Esophagus (tissue), 2 donors: ENCODE measurements at regions not wholly inside any gene's neighbourhood (a gene's known extent, or its start where the extent isn't known, plus 50 kb on each side); places are given as distances from the start of the nearest gene placed in this dataset.

Experiments used
- H3K27ac ChIP-seq, 2 donors: one replicate each; pipeline ENCODE4 v1.5.1; 2013; ENCODE audit warnings: low read depth in 2 of 2, mild to moderate bottlenecking in 2 of 2, inconsistent platforms in 1 of 2, low read length in 1 of 2, moderate library complexity in 1 of 2
- H3K27me3 ChIP-seq, 2 donors: one replicate each; pipeline ENCODE4 v1.6.1; 2013; ENCODE audit warnings: low read length in 2 of 2, control low read depth in 1 of 2, mild to moderate bottlenecking in 1 of 2; ENCODE audit not compliant: insufficient read depth in 2 of 2, control insufficient read depth in 1 of 2
- H3K36me3 ChIP-seq, 2 donors: one replicate each; pipeline ENCODE4 v1.6.1; 2013; ENCODE audit warnings: low read length in 1 of 2; ENCODE audit not compliant: control insufficient read depth in 2 of 2, insufficient read depth in 2 of 2
- H3K4me1 ChIP-seq, 2 donors: one replicate each; pipeline ENCODE4 v1.6.1; 2013; ENCODE audit warnings: low read length in 1 of 2; ENCODE audit not compliant: control insufficient read depth in 2 of 2, insufficient read depth in 2 of 2
- H3K4me3 ChIP-seq, 2 donors: one replicate each; pipeline ENCODE4 v1.5.1; 2013; ENCODE audit warnings: low read length in 2 of 2, mild to moderate bottlenecking in 2 of 2, low read depth in 1 of 2, moderate library complexity in 1 of 2
- H3K9me3 ChIP-seq, 2 donors: one replicate each; pipeline ENCODE4 v1.6.1; 2013; ENCODE audit warnings: mild to moderate bottlenecking in 2 of 2, low read depth in 1 of 2, low read length in 1 of 2, moderate library complexity in 1 of 2; ENCODE audit not compliant: control insufficient read depth in 2 of 2, insufficient read depth in 1 of 2
- WGBS, 2 donors: extraction: QIAGEN DNeasy Blood & Tissue Kit; methylation state at CpG; one replicate each; pipeline ENCODE4 v1.1.7; 2013; 5-methylcytosine and 5-hydroxymethylcytosine counted together
- donor health status: healthy with polysubstance abuse.
- donor health status: Bipolar disorder and iron deficiency.

DNA sequence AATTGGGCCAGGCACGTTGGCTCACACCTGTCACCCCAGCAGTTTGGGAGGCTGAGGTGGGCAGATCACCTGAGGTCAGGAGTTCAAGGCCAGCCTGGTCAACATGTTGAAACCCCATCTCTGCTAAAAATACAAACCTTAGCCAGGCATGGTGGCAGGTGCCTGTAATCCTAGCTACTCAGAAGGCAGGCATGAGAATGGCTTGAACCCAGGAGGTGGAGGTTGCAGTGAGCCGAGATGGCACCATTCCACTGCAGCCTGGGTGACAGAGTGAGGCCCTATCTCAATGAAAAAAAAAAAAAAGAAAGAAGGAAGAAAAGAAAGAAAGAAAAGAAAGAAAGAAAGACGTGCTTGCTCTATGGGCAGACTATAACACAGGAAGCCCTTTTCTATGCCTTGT lies 84.4 kb downstream of the FOXL1 start:
- H3K27me3 ChIP-seq, result no peaks in the 10 kb centered on the region
- H3K36me3 ChIP-seq, result no peaks in the 10 kb centered on the region
- H3K4me3 ChIP-seq, result no peak overlapping the region
- peaks cover 0 to 6% of the 10 kb centered on the region in 2 donors for H3K9me3 ChIP-seq
- H3K4me1 ChIP-seq, result peaks cover 3 to 12% of the 10 kb centered on the region in 2 donors
- WGBS, 2 donors, result 85 to 89% methylated on average over 3 of the region's 3 CpGs
- no peak overlapping the region for H3K27ac ChIP-seq

DNA sequence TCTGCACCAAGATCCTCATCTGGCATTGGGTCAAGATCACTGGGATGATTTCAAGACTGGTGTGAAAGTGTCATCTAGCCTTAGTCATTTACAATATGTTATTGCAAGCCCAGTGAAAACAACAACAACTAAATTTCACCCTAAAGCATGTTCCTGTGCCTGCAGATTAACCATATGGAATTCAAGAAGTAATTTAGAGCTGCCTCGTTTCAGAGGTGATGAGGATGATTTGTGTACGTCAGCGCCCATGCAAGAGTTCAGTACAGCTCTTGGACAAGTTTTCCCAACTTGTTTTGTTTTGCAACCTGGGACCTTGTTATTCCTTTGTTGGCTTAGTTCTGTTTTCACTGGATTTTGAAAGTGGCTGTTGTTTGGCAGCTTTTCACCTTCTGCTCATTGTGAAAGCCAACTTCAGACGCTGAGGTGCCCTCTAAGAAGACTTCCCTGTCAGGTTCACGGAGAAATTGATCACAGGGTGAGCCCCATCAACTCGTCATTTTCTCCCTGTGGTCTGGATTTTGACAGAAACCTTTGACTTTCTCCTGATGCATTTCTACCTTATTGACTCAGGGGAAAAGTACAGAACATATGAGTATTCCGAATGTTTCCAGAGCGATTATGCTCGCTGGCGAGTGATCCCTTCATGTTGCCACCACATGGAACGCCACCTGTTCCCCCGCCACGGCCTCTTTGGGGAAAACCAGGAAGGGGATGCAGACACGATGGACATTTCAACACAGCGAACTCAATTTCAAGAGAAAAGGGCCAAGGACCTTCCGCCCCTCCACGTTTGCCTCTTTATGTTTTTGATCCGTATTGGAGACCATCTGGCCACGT lies 85.6 kb downstream of the FOXL1 start:
- H3K4me3 ChIP-seq, result no peak overlapping the region
- no peak overlapping the region for H3K27ac ChIP-seq
- 65 to 69% methylated on average over 19 of the region's 19 CpGs for WGBS, 2 donors
- H3K27me3 ChIP-seq, result no peaks in the 10 kb centered on the region
- H3K9me3 ChIP-seq, result peaks cover 0 to 6% of the 10 kb centered on the region in 2 donors
- H3K4me1 ChIP-seq, result peaks cover 3 to 12% of the 10 kb centered on the region in 2 donors
- H3K36me3 ChIP-seq, result no peaks in the 10 kb centered on the region

DNA sequence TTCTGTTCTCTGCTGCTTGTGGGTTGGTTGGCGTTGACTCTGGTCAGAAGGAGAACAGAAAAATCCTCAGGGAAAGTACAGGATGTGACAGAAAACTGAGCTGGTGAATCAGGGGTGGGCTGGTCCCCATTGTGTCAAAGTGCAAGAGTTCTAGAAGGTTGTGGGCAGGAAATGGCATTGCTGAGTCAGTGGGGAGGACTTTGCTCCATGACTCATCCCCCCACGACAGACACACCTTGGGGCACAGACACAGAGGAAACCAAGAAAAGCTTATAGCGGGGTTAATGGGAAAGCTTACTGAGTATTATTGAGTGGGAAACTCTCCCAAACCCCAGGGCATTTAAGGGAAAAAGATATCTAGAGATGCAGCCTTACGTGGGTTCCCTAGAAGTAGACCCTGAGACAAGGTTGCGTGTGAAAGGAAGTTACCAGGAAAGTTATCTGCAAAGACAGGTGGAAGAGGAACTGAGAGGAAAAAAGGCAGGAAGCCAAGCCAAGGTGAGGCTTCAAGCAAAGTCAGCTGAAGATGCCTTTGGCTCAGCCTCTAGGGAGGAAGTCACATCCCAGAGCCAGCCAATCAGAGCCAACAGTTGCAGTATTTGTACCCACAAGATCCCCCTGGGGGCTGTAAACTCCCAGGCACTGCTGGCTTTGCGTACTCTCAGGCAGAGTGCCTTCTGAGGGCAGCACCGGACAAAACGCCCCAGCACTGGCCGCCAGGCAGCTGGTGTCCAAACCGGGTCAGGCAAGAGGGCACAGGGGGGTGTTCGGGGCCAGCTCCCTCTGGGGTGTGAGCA lies 86.4 kb downstream of the FOXL1 start:
- peak overlapping the region; percentile 8 to 73 for H3K27ac ChIP-seq
- H3K4me3 ChIP-seq, result no peak overlapping the region
- peaks cover 0 to 6% of the 10 kb centered on the region in 2 donors for H3K9me3 ChIP-seq
- WGBS, 2 donors, result 50 to 51% methylated on average over 11 of the region's 11 CpGs
- H3K36me3 ChIP-seq, result no peaks in the 10 kb centered on the region
- H3K27me3 ChIP-seq, result no peaks in the 10 kb centered on the region
- peaks cover 3 to 12% of the 10 kb centered on the region in 2 donors for H3K4me1 ChIP-seq

DNA sequence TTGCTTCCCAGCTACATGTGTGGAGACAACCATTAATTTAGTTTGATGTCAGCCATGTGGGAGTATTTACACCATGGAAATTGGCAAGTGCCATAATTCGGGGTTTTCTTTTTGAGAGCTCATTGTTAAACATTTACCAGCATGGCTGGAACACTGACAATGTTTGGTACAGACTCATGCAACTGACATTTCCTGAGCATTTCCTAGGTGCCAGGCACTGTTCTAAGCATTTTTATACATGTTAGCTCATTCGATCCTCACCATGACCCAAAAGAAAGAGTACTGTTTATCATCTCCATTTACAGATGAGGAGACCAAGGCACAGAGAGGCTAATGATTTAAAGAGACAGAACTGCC lies 86.9 kb downstream of the FOXL1 start:
- WGBS, 2 donors, result 37 to 47% methylated on average over 2 of the region's 2 CpGs
- H3K4me1 ChIP-seq, result peaks cover 3 to 12% of the 10 kb centered on the region in 2 donors
- peak overlapping the region in 1 of 2 donors; percentile 73 for H3K27ac ChIP-seq
- H3K27me3 ChIP-seq, result no peaks in the 10 kb centered on the region
- H3K36me3 ChIP-seq, result no peaks in the 10 kb centered on the region
- H3K9me3 ChIP-seq, result peaks cover 0 to under 1% of the 10 kb centered on the region in 2 donors
- H3K4me3 ChIP-seq, result no peak overlapping the region

DNA sequence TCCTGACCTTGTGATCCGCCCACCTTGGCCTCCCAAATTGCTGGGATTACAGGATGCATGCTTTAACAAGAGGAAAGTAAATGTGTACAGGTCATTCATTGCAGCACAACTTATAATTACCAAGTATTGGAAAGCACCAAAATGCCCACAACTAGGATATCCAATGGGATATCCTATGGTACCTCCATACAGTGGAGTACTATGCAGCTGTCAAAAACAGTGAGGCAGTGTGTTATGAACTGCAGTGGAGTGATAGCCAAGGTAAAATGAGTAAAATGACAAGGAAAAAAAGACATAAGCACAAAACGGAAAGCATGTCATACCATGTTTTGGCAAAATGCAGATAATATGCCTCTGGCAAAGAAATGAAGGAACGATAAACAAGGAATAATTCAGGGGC lies 87.6 kb downstream of the FOXL1 start:
- no peak overlapping the region for H3K4me3 ChIP-seq
- H3K27ac ChIP-seq, result no peak overlapping the region
- WGBS, 2 donors, result 91% methylated on average over 3 of the region's 3 CpGs
- no peaks in the 10 kb centered on the region for H3K27me3 ChIP-seq
- H3K36me3 ChIP-seq, result no peaks in the 10 kb centered on the region
- peaks cover 3 to 12% of the 10 kb centered on the region in 2 donors for H3K4me1 ChIP-seq
- H3K9me3 ChIP-seq, result no peaks in the 10 kb centered on the region

DNA sequence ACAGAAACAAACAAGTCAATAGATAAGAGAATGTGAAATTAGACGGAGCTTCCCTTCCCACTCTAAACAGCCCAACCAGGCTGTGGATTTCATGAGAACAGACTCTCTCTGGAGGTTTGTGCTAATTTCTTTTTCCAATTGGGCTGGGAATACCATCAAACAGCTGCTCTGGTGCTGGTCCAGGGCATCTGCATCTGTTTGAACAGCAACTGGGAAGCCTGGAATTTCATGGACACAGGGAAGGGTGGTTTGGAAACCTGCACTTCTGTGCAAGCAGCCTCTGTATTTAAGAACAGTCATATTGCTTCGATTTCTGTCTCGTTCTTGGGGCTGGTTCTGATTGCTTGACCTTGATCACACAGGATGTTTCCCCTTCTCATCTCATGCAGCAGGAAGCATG lies 88.7 kb downstream of the FOXL1 start:
- no peaks in the 10 kb centered on the region for H3K36me3 ChIP-seq
- no peak overlapping the region for H3K4me3 ChIP-seq
- peaks cover 3 to 12% of the 10 kb centered on the region in 2 donors for H3K4me1 ChIP-seq
- no peaks in the 10 kb centered on the region for H3K27me3 ChIP-seq
- WGBS, 2 donors, result 48 to 64% methylated on average over 3 of the region's 3 CpGs
- H3K27ac ChIP-seq, result no peak overlapping the region
- no peaks in the 10 kb centered on the region for H3K9me3 ChIP-seq

DNA sequence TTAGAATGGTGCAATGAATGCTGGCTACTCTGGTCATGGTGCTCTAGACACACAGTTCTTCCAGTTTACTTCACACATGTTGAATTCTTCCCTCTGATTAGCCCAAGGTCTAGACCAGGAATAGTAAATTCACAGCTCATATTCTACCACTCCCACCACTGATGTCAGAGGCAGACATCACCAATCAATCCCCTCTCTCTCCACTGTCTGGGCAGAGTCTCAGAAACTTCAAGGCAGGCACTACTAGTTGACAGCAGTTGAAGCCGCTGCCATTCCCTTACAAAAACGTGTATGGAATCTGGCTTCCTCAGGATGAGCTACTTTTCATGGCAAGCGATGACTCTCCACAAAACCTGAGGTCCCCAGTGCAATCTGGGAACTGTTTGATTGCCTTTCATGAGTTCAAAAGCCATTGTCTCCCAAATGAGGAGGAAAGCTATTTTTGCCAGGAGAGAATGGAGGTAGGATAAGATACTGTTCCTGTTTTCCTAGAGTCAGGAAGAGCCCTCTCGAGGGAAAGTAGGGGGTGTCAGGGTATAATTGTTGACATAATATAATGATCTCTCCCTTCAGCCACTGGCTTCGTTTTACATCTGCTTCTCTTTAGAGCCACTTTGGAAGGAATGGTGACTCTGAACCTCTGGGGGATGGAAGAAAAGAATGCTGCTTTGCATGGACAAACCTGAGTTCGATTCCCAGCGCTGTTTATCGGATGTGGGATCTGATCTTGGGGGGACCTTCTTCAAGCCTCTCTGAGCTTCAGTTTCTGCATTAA lies 90.0 kb downstream of the FOXL1 start:
- Histone ChIP-seq H3K4me3 (no peak overlapping the region), H3K36me3 (no peaks in the 10 kb centered on the region), H3K27me3 (no peaks in the 10 kb centered on the region), H3K27ac (no peak overlapping the region), H3K9me3 (peaks cover 0 to 6% of the 10 kb centered on the region in 2 donors), H3K4me1 (peaks cover 3 to 12% of the 10 kb centered on the region in 2 donors)
- 58 to 62% methylated on average over 8 of the region's 8 CpGs for WGBS, 2 donors

DNA sequence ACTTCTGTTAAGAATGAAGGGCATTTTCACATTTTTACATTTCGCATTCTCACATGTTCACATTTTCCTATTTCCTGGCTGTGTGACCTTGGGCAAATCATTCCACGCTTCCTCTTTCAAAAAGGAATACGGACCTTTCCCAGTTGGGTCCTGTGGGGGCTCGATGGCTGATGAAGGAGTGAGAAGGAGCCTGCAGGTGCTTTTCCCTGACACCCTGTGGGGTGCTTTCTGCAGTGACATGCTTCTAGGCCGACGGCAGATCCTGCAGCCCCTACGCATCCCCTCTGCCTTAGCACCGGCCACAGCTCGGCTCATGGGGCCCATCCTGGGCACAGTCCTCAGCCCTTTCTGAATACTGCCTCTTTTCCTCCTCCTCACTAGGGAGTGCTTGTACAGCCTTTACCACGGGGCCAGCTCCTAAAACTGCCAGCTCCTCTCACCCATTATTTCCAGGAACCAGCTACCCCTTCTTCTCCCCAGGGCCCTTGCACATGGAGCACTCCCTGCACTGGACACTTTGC lies 91.0 kb downstream of the FOXL1 start:
- Histone ChIP-seq H3K4me3 (no peak overlapping the region), H3K9me3 (peaks cover 0 to 8% of the 10 kb centered on the region in 2 donors), H3K27me3 (no peaks in the 10 kb centered on the region), H3K36me3 (no peaks in the 10 kb centered on the region), H3K4me1 (peaks cover 3 to 9% of the 10 kb centered on the region in 2 donors), H3K27ac (no peak overlapping the region)
- WGBS, 2 donors, result 76 to 81% methylated on average over 10 of the region's 10 CpGs
